Mononuclear cell (primary cell): ENCODE measurements at regions not wholly inside any gene's neighbourhood (a gene's known extent, or its start where the extent isn't known, plus 50 kb on each side); places are given as distances from the start of the nearest gene placed in this dataset.

ENCODE experiments used
- H3K27me3 ChIP-seq: 2 replicates; pipeline ENCODE4 v1.6.0; 2011; ENCODE audit warnings: low read length, control low read depth; ENCODE audit not compliant: insufficient read depth
- H3K4me1 ChIP-seq: 2 replicates; pipeline ENCODE4 v1.5.1; 2011; ENCODE audit warnings: mild to moderate bottlenecking, low read length, control low read depth; ENCODE audit not compliant: insufficient read depth
- H3K4me3 ChIP-seq: 2 replicates; pipeline ENCODE4 v1.5.1; 2011; ENCODE audit warnings: mild to moderate bottlenecking, low read length, moderate library complexity
- H3K9me3 ChIP-seq: 2 replicates; pipeline ENCODE4 v1.5.1; 2011; ENCODE audit warnings: low read depth, mild to moderate bottlenecking, control low read depth, low read length

GRCh38 chr13:73351730-73352129 lies 292.9 kb downstream of the KLF5 start:
- H3K9me3 ChIP-seq: no peaks in the 10 kb centered on the region

GRCh38 chr13:73341748-73342147 lies 282.9 kb downstream of the KLF5 start:
- Histone ChIP-seq H3K4me1 (no peaks in the 10 kb centered on the region), H3K27me3 (no peaks in the 10 kb centered on the region), H3K4me3 (no peak overlapping the region), H3K9me3 (no peaks in the 10 kb centered on the region)

More at GRCh38 chr13:73351730-73352129, 292.9 kb downstream of the KLF5 start:
- Histone ChIP-seq H3K4me1 (no peaks in the 10 kb centered on the region), H3K4me3 (no peak overlapping the region), H3K27me3 (no peaks in the 10 kb centered on the region)

DNA sequence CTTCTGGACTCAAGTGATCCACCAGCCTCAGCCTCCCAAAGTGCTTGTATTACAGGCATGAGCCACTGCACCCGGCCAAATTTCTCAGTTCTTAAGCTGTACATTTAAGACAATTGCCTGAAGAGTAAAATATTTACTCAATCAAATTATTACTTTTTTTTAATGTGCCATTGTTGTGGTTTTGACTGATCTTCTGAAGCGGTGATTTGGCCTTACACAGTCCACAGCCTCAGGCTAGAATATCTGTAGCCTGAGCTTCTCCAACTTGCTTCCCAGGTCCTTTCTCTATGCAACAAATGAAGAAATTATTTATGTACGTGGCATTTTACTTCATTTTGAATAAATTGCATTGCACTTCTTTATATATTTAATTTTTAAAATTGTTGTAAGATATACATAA lies 281.3 kb downstream of the KLF5 start:
- Histone ChIP-seq H3K9me3 (no peaks in the 10 kb centered on the region), H3K4me1 (no peaks in the 10 kb centered on the region), H3K27me3 (no peaks in the 10 kb centered on the region), H3K4me3 (no peak overlapping the region)

DNA sequence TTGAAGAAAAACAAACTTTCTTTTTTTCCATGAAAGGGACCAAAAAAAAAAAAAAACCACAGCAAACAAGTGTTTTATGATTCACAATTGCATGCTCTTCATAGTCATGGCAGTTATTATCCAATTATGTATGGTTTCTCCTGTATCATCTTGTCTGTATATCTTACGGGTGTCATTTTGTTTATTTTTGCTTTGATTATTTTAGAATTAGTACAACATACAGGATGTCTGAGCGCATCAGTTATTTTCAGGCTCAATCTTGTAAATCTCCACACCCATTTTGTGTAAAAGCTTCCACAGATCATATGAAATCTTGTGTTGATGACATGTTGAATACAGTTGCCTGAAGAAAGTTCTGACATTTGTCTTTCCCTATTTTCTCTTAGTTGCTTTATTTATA lies 280.3 kb downstream of the KLF5 start:
- Histone ChIP-seq H3K4me3 (no peak overlapping the region), H3K4me1 (peaks cover 7% of the 10 kb centered on the region), H3K9me3 (no peaks in the 10 kb centered on the region), H3K27me3 (no peaks in the 10 kb centered on the region)

- H3K9me3 ChIP-seq: no peaks in the 10 kb centered on the region
- H3K27me3 ChIP-seq: no peaks in the 10 kb centered on the region
- H3K4me3 ChIP-seq: no peak overlapping the region
- H3K4me1 ChIP-seq: peaks cover 7% of the 10 kb centered on the region
Measured at GRCh38 chr13:73338389-73338788, 279.6 kb downstream of the KLF5 start.

DNA sequence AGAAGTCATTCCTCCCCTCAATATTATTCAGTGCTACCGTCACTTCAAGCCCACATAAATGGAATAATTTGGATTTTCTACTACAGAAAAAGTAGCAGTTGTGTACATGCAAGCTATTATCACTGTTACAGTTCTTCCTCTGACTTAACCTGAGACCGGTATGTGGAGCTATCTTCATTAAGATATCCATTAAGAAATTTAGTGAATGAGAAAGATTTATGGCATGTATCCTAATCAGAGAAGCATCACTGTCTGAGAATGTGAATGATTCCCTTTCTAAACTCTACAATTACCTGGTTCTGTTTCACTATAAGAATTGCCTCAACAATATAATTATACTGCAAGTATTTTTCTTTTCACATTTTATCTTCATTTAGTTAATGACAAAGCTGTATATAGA lies 278.7 kb downstream of the KLF5 start:
- Histone ChIP-seq H3K27me3 (no peaks in the 10 kb centered on the region), H3K4me3 (no peak overlapping the region), H3K9me3 (no peaks in the 10 kb centered on the region), H3K4me1 (peaks cover 7% of the 10 kb centered on the region)

DNA sequence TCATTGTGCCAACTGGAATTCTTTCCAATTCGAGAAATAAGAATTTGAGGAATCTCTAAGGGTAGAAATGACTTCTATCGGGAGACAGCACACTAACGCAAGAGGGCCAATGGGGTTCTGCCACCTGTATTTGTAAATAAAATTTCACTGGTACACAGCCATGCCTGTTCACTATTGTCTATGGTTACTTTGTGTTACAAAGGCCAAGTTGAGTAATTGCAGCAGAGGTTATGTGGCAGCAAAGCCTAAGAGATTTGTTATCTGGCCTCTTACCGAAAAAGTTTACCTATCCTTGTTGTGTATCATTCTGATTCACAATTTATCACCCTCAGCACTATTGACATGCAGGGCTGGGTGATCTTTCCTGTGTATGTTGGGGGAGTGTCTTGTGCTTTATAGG lies 278.0 kb downstream of the KLF5 start:
- Histone ChIP-seq H3K4me1 (peaks cover 7% of the 10 kb centered on the region), H3K27me3 (no peaks in the 10 kb centered on the region), H3K9me3 (no peaks in the 10 kb centered on the region), H3K4me3 (no peak overlapping the region)

GRCh38 chr13:73335944-73336343 lies 277.1 kb downstream of the KLF5 start:
- Histone ChIP-seq H3K4me3 (no peak overlapping the region), H3K4me1 (peaks cover 7% of the 10 kb centered on the region), H3K9me3 (no peaks in the 10 kb centered on the region), H3K27me3 (no peaks in the 10 kb centered on the region)

GRCh38 chr13:73335210-73335609 lies 276.4 kb downstream of the KLF5 start:
- H3K4me1 ChIP-seq: peaks cover 7% of the 10 kb centered on the region
- no peaks in the 10 kb centered on the region for H3K9me3 ChIP-seq
- no peak overlapping the region for H3K4me3 ChIP-seq
- H3K27me3 ChIP-seq: no peaks in the 10 kb centered on the region

DNA sequence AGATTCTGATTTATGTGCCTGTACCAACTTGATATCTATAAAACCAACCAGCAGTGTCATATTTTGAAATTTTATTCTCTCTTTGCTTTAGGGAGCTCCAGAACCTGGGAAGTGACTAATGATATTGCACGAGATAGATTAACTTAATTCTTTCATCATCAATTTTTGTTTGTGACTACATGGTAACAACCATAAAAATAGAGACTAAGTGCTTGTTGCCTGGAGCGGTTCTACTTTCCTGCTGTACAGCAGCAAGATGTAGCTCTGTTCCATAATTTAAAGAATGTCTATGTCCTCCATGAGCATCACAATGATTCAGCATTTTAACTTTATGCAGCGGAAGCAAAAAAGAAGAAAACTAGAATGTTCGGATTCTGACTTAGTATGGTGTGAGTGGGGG lies 275.6 kb downstream of the KLF5 start:
- no peaks in the 10 kb centered on the region for H3K27me3 ChIP-seq
- H3K4me1 ChIP-seq: peaks cover 7% of the 10 kb centered on the region
- no peak overlapping the region for H3K4me3 ChIP-seq

DNA sequence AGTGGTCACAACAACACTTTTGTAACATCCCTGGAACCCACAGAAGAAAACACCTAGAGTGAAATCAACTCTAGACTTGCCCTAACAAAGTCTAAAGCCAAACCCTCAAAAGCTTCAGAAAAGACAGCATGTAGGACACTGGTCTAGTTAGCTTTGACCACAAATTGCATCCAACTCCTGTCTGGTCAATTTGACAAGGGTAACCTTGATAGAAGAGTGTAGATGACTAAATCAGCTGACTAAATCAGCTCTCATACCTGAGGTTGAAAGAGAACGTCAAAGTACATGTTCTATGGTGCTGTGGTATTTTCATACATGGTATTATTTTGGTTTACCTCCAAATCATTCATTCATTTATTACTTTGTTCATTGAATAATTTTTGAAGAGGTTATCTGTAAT lies 272.8 kb downstream of the KLF5 start:
- H3K4me3 ChIP-seq: no peak overlapping the region
- no peaks in the 10 kb centered on the region for H3K9me3 ChIP-seq
- no peaks in the 10 kb centered on the region for H3K27me3 ChIP-seq
- peaks cover 7% of the 10 kb centered on the region for H3K4me1 ChIP-seq

More for the DNA sequence above, 275.6 kb downstream of the KLF5 start:
- H3K9me3 ChIP-seq: no peaks in the 10 kb centered on the region

GRCh38 chr13:73329355-73329754 lies 270.6 kb downstream of the KLF5 start:
- H3K9me3 ChIP-seq: no peaks in the 10 kb centered on the region
- H3K27me3 ChIP-seq: no peaks in the 10 kb centered on the region
- no peak overlapping the region for H3K4me3 ChIP-seq
- H3K4me1 ChIP-seq: peaks cover under 1% of the 10 kb centered on the region

GRCh38 chr13:73327579-73327978 lies 268.8 kb downstream of the KLF5 start:
- no peaks in the 10 kb centered on the region for H3K4me1 ChIP-seq
- no peaks in the 10 kb centered on the region for H3K27me3 ChIP-seq
- H3K4me3 ChIP-seq: no peak overlapping the region
- no peaks in the 10 kb centered on the region for H3K9me3 ChIP-seq

- Histone ChIP-seq H3K4me3 (no peak overlapping the region), H3K9me3 (no peaks in the 10 kb centered on the region)
Measured at GRCh38 chr13:73325723-73326558, 267.1 kb downstream of the KLF5 start.

DNA sequence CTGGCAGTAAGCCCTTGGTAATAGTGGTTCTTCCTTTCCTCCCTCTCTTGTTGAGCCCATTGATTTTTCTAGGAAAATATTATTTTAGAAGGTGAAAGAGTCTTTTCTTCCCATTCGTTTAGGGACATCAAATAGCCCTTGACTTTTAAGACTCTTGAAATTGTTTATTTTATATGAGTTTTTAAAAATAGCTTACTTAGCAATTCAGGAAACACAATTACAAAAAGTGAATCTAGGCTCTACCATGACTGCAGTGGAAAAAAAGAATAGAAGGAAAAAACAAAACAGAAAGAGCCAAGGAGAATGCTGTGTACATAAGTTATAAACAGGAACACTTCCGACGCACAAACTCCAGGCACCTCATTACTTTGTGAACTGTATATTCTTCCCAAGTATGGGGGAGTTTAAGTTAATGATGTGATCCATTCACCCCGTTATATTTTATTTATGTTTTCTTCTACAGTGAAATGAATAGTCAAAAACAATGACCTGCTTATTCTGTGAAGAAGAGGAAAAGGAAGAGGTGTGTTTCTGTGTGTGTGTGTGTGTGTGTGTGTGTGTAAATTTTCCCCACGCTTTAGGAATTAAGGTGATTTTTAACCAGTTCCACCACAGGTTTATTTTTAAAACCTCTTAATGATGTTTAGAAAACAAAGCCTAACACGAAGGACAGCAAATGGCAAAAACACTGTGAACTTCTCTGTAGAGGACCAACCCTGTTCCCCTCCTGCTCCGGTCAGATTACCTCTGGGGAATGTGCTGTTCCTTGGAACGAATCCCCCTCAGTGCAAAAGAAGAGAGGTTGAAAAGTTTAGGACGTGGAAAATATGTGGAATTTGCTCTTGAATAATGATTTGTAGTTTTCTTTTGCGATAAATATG lies 266.3 kb downstream of the KLF5 start:
- no peaks in the 10 kb centered on the region for H3K9me3 ChIP-seq
- no peaks in the 10 kb centered on the region for H3K27me3 ChIP-seq
- no peak overlapping the region for H3K4me3 ChIP-seq
- no peaks in the 10 kb centered on the region for H3K4me1 ChIP-seq

More at GRCh38 chr13:73325723-73326558, 267.1 kb downstream of the KLF5 start:
- Histone ChIP-seq H3K4me1 (no peaks in the 10 kb centered on the region), H3K27me3 (no peaks in the 10 kb centered on the region)
